Stimulated activated CD4-positive, alpha-beta T cell treated with anti-CD3 and anti-CD28 coated beads, Interleukin-4, amount 100 ng/mL, for 48 hours (primary cell): ENCODE measurements at regions not wholly inside any gene's neighbourhood (a gene's known extent, or its start where the extent isn't known, plus 50 kb on each side); places are given as distances from the start of the nearest gene placed in this dataset.
"Not testable (repeated sequence)": the region's sequence is repeated elsewhere in the genome, so short reads cannot be mapped to it uniquely, and the experiment has no call there.

Experiments used
- DNase-seq, 2 donors: peaks; one replicate each; pipeline ENCODE4 v3.0.0-alpha.2; 2020; ENCODE audit warnings: low read depth in 2 of 2

DNA sequence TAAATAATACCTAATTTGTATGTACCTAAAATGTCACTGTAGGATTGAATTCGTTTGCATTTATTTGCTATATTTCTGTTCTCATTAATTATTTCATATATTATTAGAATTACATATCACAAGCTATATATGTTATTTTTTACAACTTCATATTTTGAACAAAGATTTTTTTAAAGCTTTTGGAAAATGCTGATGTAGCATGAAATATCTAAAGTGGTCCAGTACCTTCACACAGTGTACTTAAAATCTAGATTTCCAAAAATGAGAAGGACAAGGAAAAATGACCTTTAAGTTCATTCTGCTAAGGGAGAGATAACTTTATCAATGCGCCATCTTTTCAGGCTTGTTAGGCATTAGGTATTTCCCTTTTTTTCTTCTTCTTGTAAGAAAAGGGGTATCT, 71.8 kb downstream of the LARP7 start:
- DNase-seq: no peak

DNA sequence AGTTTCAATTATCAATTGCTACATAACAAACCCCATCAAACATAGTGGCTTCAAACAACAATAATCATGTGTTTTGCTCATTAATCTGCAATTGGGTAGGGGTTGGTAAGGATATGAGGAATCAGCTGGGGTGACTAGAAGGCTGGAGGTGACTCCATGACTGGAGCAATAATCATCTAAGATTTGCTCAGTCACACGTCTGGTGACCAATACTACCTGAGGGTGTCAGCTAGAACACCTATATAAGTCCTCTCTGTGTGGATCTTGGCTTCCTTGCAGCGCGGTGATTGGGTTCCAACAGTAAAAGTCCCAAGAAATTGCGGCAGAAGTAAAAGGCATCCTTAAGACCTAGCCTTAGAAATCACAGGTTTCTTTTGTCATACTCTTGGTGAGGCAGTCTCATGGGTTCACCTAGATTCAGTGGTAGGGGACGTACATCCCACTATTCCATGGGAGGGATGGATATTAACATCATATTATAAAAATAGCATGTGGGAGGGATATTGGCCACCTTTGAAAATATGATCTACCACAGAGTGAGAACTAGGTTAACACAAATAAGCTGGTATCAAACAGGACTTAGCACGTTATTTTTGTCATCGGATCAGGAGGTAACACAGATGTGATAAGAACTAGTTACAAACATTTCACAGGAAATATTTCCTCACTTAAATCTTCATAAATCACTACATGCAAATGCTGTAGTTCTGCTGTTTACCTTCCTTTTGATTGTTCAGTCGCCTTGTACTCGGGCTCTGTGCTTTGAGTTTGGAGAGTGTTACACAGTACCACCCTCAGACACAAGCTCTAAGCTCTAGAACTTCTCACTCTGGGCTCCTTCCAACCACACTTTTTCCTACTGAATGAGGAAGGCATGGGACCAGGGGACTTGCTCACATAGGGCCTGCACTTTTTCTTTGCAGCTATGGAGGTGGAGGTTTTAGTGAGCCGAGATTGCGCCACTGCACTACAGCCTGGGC, 78.3 kb downstream of the LARP7 start:
- no peak for DNase-seq

DNA sequence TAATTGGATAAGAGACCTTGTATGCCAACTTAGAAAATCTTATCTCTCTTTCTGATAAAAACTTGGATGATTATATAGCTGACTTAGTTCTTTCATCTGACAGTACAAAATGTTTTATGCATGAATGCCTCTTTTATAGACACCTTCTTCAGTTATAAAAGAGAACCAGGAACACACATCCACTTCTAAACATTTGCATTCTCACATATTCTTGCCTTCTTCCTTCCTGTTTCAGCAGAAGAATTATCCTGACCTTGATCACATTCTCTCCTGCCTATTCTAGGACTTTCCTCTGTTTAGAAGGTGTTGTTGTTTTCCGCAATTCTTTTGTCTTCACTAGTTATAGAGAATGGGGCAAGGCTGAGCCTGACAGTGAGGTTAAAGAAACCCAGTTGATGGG, 80.9 kb downstream of the LARP7 start:
- no peak for DNase-seq

GRCh38 chr4:112721627-112722026, 84.7 kb downstream of the LARP7 start:
- no peak for DNase-seq

DNA sequence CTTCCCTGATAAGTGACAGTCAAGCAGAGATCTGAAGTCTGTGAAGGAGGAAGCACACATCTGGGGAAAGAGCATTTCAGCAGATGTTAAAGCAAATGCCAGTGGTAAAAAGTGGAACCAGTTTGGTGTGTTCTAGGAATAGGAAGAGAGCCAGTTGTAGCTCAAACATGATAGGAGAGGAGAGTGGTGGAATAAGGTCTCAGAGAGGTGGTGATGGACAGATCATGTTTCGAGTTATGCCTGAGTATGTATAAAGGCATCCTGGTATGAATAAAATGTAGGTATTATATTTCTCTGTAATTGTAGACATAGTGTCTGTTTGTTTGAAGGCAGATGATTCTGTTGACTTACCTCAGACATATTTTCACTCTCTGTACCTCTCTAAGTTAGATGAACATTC, 89.1 kb downstream of the LARP7 start:
- no peak for DNase-seq

DNA sequence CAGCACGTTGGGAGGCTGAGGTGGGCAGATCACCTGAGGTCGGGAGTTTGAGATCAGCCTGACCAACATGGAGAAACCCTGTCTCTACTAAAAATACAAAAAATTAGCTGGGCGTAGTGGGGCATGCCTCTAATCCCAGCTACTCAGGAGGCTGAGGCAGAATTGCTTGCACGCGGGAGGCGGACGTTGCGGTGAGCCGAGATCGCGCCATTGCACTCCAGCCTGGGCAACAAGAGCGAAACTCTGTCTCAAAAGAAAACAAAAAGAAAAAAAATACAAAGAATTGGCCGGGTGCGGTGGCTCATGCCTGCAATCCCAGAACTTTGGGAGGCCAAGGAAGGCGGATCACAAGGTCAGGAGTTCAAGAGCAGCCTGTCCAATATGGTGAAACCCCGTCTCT, 90.8 kb downstream of the LARP7 start:
- not testable (repeated sequence) for DNase-seq

DNA sequence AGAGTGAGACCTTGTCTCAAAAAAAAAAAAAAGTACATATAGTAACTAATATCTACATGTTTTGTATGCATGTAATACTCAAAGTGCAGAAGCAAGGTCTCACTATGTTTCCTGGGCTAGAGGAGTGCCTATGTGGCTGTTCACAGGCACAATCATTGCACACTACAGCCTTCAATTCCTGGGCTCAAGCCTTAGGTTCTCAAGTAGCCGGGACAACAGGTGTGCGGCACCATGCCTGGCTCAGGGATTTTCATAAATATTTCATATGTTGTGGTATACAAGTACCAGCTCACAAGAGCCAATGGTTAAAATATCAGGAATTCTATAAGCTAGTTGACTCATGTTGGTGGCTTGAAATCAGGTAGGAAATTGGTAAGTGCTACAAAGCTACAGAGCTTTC, 94.8 kb downstream of the LARP7 start:
- no peak for DNase-seq

DNA sequence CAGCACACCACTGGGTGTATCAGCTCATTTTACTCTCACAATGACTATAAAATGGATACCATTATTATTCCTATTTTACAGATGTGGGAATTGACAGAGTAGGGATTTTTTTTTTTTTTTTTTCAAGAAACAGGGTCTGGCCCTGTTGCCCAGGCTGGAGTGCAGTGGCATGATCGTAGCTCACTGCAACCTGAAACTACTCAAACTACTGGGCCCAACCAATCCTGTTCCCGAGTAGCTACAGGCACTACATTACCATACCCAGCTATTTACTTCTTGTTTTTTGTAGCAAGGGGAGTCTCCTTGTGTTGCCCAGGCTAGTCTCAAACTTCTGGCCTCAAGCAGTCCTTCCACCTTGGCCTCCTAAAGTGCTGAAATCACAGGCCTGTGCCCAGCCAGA, 95.2 kb downstream of the LARP7 start:
- DNase-seq: no peak

- DNase-seq: peak in 1 of 2 donors; percentile 11
Measured at GRCh38 chr4:112735474-112735951, 98.6 kb downstream of the LARP7 start.

DNA sequence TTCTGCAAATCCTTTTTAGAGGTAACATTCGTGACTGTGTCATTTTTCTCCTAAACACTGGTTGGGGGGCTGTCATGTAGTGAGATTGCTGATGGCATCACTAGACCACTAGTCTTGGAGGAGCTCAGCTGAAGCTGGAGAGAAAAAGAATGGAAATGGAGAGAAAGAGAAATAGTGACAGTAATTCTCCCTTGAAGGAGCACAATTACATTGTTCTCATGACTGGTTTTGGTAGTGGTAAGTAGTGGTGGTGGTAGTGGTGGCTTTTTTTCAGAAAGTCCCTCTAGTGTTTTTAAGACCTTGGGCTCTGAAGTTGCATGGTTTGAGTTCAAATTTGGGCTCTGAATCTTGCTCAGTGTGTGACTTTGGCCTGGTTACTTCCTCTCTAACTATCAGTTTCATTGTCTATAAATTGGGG, 99.8 kb downstream of the LARP7 start:
- no peak for DNase-seq

GRCh38 chr4:112739442-112739841, 102.5 kb downstream of the LARP7 start:
- no peak for DNase-seq

DNA sequence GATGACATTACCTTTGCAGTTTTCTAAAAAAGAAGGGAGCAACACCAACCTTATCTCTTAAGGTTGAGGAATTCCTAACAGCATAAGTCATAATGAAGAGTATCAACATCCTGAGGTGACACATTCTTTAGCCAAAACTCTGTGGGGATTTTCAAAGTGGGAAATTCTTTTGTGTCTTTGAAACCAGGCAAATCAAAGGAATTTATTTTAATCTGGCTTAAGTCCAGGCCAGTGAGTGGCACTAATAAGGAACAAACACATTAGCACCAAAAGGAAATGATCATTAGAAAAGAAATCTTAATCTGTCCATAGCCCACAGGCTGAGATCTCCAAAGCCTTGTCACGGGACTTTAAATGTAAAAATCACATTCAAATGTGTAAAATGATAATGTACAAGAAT, 110.1 kb downstream of the LARP7 start:
- DNase-seq: no peak

DNA sequence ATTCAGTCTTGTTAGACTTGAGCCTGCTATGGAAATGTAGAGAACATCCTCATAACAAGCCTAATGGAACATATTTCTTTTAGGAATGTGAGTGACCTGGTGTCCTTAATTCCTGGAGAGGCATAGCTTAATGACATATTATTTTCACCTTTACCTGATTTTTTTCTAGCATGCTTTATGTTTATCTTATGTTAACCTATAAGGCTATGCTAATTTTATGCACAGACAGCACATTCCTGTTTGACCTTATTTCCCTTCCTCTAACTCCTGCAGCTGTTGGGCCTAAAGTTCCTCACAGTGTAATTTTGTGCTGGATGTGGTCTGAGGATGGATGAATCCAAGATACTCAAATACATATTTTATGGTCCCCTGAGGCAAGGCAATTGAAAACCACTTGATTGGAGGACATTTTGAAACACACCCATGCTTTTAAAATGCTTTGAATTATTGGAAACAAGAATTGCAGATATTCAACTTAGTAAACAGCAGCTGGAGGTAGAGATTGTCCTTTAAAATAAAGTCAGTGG, 111.5 kb downstream of the LARP7 start:
- DNase-seq: no peak

- DNase-seq: not testable (repeated sequence)
Measured at GRCh38 chr4:112750749-112751148, 113.8 kb downstream of the LARP7 start.

DNA sequence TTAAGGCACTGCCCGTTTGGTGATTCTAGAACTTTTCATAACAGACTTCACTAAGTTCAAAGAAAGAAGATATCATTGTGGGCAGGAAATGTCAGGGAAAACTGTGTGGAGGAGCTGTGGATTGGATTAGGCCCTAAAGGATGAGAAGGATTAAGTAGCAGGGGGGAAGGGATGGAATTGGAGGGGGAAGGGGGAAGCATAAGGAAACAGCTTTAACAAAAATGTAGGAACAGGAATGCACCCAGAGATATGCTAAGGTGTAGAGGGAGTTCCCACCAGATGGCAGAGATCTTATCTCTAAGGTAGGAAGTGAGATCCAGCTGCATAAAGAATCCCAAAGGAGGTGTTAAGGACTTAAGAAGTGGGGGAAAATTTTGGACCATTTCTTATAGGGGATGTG, 114.5 kb downstream of the LARP7 start:
- DNase-seq: no peak

GRCh38 chr4:112752061-112752460, 115.1 kb downstream of the LARP7 start:
- no peak for DNase-seq

DNA sequence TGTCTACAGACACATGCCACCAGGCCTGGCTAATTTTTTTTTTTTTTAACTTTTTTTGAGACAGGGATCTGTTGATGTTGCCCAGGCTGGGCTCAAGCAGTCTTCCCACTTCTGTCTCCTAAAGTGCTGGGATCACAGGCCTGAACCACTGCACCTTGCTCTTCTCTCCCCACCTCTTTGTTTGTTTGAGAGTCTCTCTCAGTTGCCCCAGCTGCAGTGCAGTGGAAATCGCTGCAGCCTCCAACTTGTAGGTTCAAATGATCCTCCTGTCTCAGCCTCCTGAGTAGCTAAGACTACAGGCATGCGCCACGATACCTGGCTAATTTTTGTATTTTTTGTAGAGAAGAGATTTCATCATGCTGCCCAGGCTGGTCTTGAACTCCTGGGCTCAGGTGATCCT, 115.6 kb downstream of the LARP7 start:
- no peak for DNase-seq

DNA sequence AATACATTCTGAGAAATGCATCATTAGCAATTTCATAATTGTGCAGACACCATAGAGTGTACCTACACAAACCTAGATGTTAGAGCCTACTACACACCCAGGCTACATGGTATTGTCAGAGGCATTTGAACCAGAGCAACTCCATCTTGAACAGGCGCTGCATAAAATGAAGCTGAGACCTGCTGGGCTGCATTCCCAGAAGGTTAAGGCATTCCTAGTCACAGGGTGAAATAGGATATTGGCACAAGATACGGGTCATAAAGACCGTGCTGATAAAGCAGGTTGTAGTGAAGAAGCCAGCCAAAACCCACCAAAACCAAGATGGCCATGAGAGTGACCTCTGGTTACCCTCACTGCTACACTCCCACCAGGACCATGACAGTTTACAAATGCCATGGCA, 116.4 kb downstream of the LARP7 start:
- DNase-seq: no peak

GRCh38 chr4:112759313-112759712, 122.4 kb downstream of the LARP7 start:
- DNase-seq: no peak

- no peak for DNase-seq
Measured at GRCh38 chr4:112765317-112765974, 128.5 kb downstream of the LARP7 start.

DNA sequence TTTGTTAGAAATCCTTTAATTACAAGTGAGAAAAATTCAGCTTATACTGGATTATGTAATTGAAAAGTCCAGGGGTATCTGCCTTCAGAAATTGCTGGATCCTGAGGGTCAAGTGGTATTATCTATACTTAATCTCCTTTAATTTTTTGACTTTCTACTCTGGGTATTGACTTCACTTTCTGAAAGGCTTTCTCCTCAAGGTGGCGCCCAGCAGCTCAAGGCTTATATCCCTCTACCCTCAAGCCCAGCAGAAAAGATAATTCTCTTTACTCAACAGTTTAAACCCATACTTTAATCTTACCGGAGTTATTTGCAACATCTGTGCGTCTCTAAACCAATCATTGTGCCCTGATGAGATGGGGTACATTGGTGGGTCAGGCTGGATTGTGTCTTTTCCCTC, 129.5 kb downstream of the LARP7 start:
- DNase-seq: peak in 1 of 2 donors; percentile 4

GRCh38 chr4:112767386-112767785, 130.4 kb downstream of the LARP7 start:
- no peak for DNase-seq

DNA sequence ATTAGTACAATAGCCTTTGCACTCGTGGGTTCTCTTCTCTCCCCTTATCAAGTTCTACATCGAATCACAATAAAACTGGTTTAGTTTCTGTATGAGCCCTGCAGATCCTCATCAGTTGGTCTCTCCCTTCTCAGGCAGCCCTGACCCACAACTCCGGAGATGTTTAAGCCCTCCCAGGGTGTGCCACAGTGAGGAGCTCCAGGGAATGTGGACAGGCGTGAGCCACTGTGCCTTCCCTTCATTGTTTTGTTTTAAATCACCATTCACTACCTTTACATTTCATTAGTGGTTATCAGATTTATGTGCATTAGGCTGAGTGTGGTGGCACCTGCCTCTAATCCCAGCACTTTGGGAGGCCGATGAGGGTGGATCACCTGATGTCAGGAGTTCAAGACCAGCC, 133.2 kb downstream of the LARP7 start:
- no peak for DNase-seq
